Psoas muscle (tissue), 7 donors: ENCODE measurements at regions not wholly inside any gene's neighbourhood (a gene's known extent, or its start where the extent isn't known, plus 50 kb on each side); places are given as distances from the start of the nearest gene placed in this dataset.

Experiments used
- ATAC-seq, 4 donors: fragments of 200-7000 bp; cut with Tn5 transposase; one replicate each; pipeline ENCODE4 v1.9.1; 2020; ENCODE audit warnings: moderate library complexity in 3 of 4, mild to moderate bottlenecking in 2 of 4
- DNase-seq, 2 donors: peaks; one replicate each; pipeline ENCODE4 v3.0.0-alpha.2; 2020
- H3K27ac ChIP-seq: fragments of 200-600 bp; one replicate; pipeline ENCODE4 v1.8.0; 2022
- H3K27me3 ChIP-seq, 3 donors: fragments of 200-600 bp in 1 of 3; one replicate each; pipeline versions ENCODE4 v1.6.1 to v1.8.0; 2013 to 2022; ENCODE audit warnings: low read length in 2 of 3, mild to moderate bottlenecking in 2 of 3, moderate library complexity in 1 of 3; ENCODE audit not compliant: insufficient read depth in 3 of 3
- H3K36me3 ChIP-seq, 2 donors: fragments of 200-600 bp in 1 of 2; one replicate each; pipeline versions ENCODE4 v1.6.1 to v1.8.0; 2013 to 2022; ENCODE audit warnings: low read depth in 1 of 2, mild to moderate bottlenecking in 1 of 2, moderate library complexity in 1 of 2; ENCODE audit not compliant: insufficient read depth in 1 of 2
- H3K4me1 ChIP-seq: fragments of 200-600 bp; one replicate; pipeline ENCODE4 v1.8.0; 2022
- H3K4me3 ChIP-seq: fragments of 200-600 bp; one replicate; pipeline ENCODE4 v1.8.0; 2022; ENCODE audit warnings: mild to moderate bottlenecking
- H3K9me3 ChIP-seq: fragments of 200-600 bp; one replicate; pipeline ENCODE4 v1.8.0; 2022
- WGBS, 3 donors: extraction: QIAGEN DNeasy Blood & Tissue Kit; methylation state at CpG; one replicate each; pipeline versions ENCODE4 v1.1.6 to v1.1.7; 2013; 5-methylcytosine and 5-hydroxymethylcytosine counted together
- intact Hi-C, 2 donors: fragments of 100-400 bp; cut with DNase I; formaldehyde crosslinking; loops; one replicate each; pipeline versions ENCODE4 v1.11.0 to v1.14.2; 2022
- TF ChIP-seq, protein P1 (sequence below): fragments of 200-600 bp; IDR thresholded peaks from one replicate; pipeline ENCODE4 v1.8.0; 2022; ENCODE audit warnings: antibody characterized with exemption
- donor health status: healthy with polysubstance abuse.
- donor health status: DM: no; HTN: no; CAD: no; lungs with moderate emphysema.
- donor health status: Bipolar disorder and iron deficiency.
- donor health status: healthy.
- donor health status: DM: yes; HTN: yes; CAD: no.
- donor health status: DM: no; HTN: no; CAD: no.
- donor health status: DM: yes; HTN: yes; CAD: no.

DNA sequence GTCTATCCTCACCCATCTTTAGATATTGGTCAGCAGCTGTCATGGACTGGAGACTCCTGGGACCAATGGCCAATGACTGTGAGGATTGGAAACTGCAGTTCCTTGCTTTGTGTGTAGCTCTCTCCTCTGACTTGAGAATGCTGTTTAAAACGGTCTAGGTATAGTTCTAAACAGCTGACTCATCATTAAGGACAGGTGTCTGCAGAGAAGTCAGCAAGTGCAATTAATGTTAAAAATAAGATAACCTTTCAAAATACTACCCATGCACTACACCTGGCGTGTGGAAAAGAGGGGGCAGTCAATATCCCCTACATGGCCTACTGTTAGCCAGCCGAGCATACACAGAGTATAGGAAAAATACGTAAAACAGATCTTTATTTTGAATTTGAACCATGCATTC is 115.4 kb upstream of the TAB2 start:
- DNase-seq (no peak), ATAC-seq (no peak)
- Histone ChIP-seq H3K36me3 (no peaks in the 10 kb centered on the region), H3K4me1 (no peaks in the 10 kb centered on the region), H3K27ac (no peak overlapping the region), H3K27me3 (no peaks in the 10 kb centered on the region), H3K4me3 (no peak overlapping the region), H3K9me3 (peaks cover 8% of the 10 kb centered on the region)
- TF ChIP-seq, protein P1, sequence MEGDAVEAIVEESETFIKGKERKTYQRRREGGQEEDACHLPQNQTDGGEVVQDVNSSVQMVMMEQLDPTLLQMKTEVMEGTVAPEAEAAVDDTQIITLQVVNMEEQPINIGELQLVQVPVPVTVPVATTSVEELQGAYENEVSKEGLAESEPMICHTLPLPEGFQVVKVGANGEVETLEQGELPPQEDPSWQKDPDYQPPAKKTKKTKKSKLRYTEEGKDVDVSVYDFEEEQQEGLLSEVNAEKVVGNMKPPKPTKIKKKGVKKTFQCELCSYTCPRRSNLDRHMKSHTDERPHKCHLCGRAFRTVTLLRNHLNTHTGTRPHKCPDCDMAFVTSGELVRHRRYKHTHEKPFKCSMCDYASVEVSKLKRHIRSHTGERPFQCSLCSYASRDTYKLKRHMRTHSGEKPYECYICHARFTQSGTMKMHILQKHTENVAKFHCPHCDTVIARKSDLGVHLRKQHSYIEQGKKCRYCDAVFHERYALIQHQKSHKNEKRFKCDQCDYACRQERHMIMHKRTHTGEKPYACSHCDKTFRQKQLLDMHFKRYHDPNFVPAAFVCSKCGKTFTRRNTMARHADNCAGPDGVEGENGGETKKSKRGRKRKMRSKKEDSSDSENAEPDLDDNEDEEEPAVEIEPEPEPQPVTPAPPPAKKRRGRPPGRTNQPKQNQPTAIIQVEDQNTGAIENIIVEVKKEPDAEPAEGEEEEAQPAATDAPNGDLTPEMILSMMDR, result no peak
- intact Hi-C loops, result no loop called here
- 89 to 92% (median 90%) methylated on average over 4 of the region's 4 CpGs for WGBS, 3 donors

DNA sequence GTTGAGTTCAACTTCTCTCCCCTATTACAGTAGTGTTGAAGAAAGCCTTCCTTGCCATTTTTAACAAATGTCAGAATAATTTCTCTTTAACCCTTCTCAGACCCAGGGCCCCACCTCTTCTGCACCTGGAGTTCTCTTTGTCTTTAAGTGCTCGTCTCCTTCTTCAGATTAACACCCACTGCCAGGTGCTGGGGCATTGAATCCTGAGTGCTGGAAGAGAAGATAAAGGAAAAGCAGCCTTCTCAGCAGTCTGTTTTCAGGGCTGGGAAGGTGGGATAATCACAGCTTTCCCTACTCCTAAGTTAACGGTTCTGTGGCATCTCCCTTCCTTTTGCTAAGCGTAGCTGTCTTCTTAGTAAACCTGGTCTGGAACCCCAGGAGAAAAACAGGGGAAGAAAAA is 114.6 kb upstream of the TAB2 start:
- Histone ChIP-seq H3K27ac (no peak overlapping the region), H3K36me3 (no peaks in the 10 kb centered on the region), H3K9me3 (peaks cover 4% of the 10 kb centered on the region), H3K4me1 (no peaks in the 10 kb centered on the region), H3K4me3 (no peak overlapping the region), H3K27me3 (no peaks in the 10 kb centered on the region)
- ATAC-seq (no peak), DNase-seq (no peak)
- WGBS, 3 donors, result 78 to 95% (median 90%) methylated on average over 3 of the region's 3 CpGs
- TF ChIP-seq, protein P1, result no peak
- intact Hi-C loops, result no loop called here

DNA sequence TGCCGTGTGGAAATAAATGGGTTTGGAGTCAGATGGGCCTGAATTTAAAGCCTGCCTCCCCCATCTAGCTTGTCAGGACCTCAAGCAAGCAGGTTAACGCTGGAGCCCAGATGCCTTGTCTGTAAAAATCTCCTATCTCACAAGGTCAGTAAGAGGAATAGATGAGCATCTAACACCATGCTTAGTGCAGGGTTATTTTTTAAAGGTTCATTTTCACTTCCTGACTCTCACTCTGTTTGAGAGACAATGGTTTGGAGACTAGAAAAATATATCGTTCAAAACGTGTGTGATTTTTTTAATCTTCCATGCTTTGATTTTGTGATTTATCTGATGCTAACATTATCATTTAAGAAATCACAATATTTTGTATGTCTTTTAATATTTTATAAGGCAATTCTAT is 114.0 kb upstream of the TAB2 start:
- H3K9me3 ChIP-seq, result peaks cover 4% of the 10 kb centered on the region
- H3K27ac ChIP-seq, result no peak overlapping the region
- DNase-seq, result no peak
- no peak overlapping the region for H3K4me3 ChIP-seq
- ATAC-seq, result no peak
- no peaks in the 10 kb centered on the region for H3K27me3 ChIP-seq
- H3K4me1 ChIP-seq, result no peaks in the 10 kb centered on the region
- intact Hi-C loops, result no loop called here
- H3K36me3 ChIP-seq, result no peaks in the 10 kb centered on the region
- TF ChIP-seq, protein P1, result no peak
- WGBS, 3 donors, result 75 to 82% (median 78%) methylated on average over 4 of the region's 4 CpGs

DNA sequence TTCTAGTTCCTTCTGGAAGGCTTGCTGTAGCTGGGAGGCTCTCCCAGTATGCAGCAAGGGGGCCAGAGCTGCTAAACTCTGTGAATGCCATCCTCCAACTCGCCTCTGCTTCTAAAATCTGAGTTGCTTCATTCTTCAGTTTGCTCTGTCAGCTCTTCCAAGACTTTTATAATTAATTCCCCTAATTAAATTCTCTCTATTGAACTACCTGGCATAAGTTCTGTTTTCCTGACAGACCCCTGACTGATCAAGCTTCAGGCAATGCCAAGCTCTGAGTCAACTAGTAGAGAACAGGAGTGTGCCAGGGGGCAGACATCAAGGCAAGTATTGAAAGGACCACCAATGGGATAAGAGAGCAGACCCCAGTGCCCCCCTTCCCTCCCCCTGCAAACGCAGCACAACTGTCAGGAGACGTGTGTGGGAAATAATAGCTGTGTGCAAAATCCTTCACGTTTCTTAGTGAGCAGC is 109.3 kb upstream of the TAB2 start:
- intact Hi-C loops, result no loop called here
- TF ChIP-seq, protein P1, result no peak
- no peak overlapping the region for H3K27ac ChIP-seq
- H3K27me3 ChIP-seq, result no peaks in the 10 kb centered on the region
- no peaks in the 10 kb centered on the region for H3K9me3 ChIP-seq
- H3K4me1 ChIP-seq, result no peaks in the 10 kb centered on the region
- ATAC-seq, result no peak
- no peak overlapping the region for H3K4me3 ChIP-seq
- DNase-seq, result no peak
- WGBS, 3 donors, result 55 to 66% (median 65%) methylated on average over 4 of the region's 4 CpGs
- H3K36me3 ChIP-seq, result no peaks in the 10 kb centered on the region
